ENCODE measurements at regions not wholly inside any gene's neighbourhood (a gene's known extent, or its start where the extent isn't known, plus 50 kb on each side); places are given as distances from the start of the nearest gene placed in this dataset.

- H3K56ac ChIP-seq (ENCODE audit: insufficient read length, low read depth, low read length): no peak overlapping the region
- Mint-ChIP-seq H3K27ac (no peak overlapping the region), H3K9me3 (peaks cover 2 to 3% of the 10 kb centered on the region in 2 experiments; a peak in 3 of 5 replicates), H3K4me3 (no peak overlapping the region), H3K36me3 (ENCODE audit: insufficient read depth in 1 of 3, low read depth in 3 of 3) (peaks cover 0 to 3% (median 0%) of the 10 kb centered on the region in 3 experiments; a peak in 1 of 7 replicates), H3K27me3 (ENCODE audit: low read depth) (no peaks in the 10 kb centered on the region; the same call in 1 of the 2 replicates), H3K4me1 (peaks cover 11 to 12% of the 10 kb centered on the region in 2 experiments)
- TF ChIP-seq CTCF (conservative IDR thresholded peaks at IDR 0.05): no peak
- H3K79me1 ChIP-seq (ENCODE audit: insufficient read depth, low read depth, low read length, poor library complexity, severe bottlenecking): no peaks in the 10 kb centered on the region
- H4K8ac ChIP-seq (replicated peaks; ENCODE audit: insufficient read length, low read depth, low read length): no peak overlapping the region
- H4K5ac ChIP-seq (ENCODE audit: insufficient read length, low read depth, low read length): no peak overlapping the region
- no peaks in the 10 kb centered on the region for H3K79me2 ChIP-seq (ENCODE audit: insufficient read depth, low read length)
- no peak for DNase-seq
- WGBS (ENCODE audit: extremely low coverage, insufficient read length, low lambda C conversion rate): no CpG with 5 or more reads among the region's 5 CpGs
- H3K14ac ChIP-seq (ENCODE audit: insufficient read depth, low read length): no peak overlapping the region
- no peaks in the 10 kb centered on the region for H3K23me2 ChIP-seq (ENCODE audit: insufficient read length, low read depth, low read length, poor library complexity, severe bottlenecking)
- no peak overlapping the region for H2BK5ac ChIP-seq (ENCODE audit: insufficient read length, low read length)
- no peak overlapping the region for H4K91ac ChIP-seq (ENCODE audit: insufficient read length, low read depth, low read length)
- no peak overlapping the region for H3T11ph ChIP-seq (ENCODE audit: low read length)
- H3K9me3 ChIP-seq (ENCODE audit: control insufficient read depth, low read depth, low read length): no peaks in the 10 kb centered on the region
- H3K4me1 ChIP-seq (ENCODE audit: insufficient read depth, low read length): peaks cover 7% of the 10 kb centered on the region
- H2AFZ ChIP-seq (ENCODE audit: low read length): no peak overlapping the region
- no peak overlapping the region for H2BK12ac ChIP-seq (ENCODE audit: insufficient read length, low read depth, low read length)
- no peak overlapping the region for H3K27ac ChIP-seq (ENCODE audit: insufficient read length, low read depth, low read length)
- H3K23ac ChIP-seq (ENCODE audit: insufficient read length, low read depth, low read length): no peak overlapping the region
- no peak overlapping the region for H3K9ac ChIP-seq (ENCODE audit: extremely low read depth, insufficient read length, low read length)
- H3K27me3 ChIP-seq (ENCODE audit: insufficient read depth, low read length): no peaks in the 10 kb centered on the region
- H2BK120ac ChIP-seq (ENCODE audit: low read depth, low read length, poor library complexity, severe bottlenecking): no peak overlapping the region
- H3K4ac ChIP-seq (ENCODE audit: low read depth, low read length): no peak overlapping the region
- no peak overlapping the region for H3K4me2 ChIP-seq (ENCODE audit: insufficient read depth, insufficient read length, low read length)
- H2BK20ac ChIP-seq (ENCODE audit: low read depth, low read length, poor library complexity, severe bottlenecking): no peak overlapping the region
- H4K20me1 ChIP-seq (ENCODE audit: control insufficient read depth, insufficient read depth, insufficient read length): no peaks in the 10 kb centered on the region
- no peak overlapping the region for H3K18ac ChIP-seq (ENCODE audit: insufficient read length, low read depth, low read length)
- no peak overlapping the region for H2AK5ac ChIP-seq (ENCODE audit: insufficient read length, low read length)
- no peak overlapping the region for H2BK15ac ChIP-seq (ENCODE audit: low read depth, low read length)
Observed at GRCh38 chr12:107557026-107557425, 128.6 kb upstream of the PWP1 start.

Data from H9 (cell line).